Activated CD4-positive, alpha-beta T cell treated with anti-CD3 and anti-CD28 coated beads, Interleukin-2, amount 10 ng/mL, durations not matched to agents 24 days and 14 days (primary cell): ENCODE measurements at regions not wholly inside any gene's neighbourhood (a gene's known extent, or its start where the extent isn't known, plus 50 kb on each side); places are given as distances from the start of the nearest gene placed in this dataset.
A peak's percentile ranks its signal among the peaks of the same experiment; 100 is the strongest.
"Not testable (repeated sequence)": the region's sequence is repeated elsewhere in the genome, so short reads cannot be mapped to it uniquely, and the experiment has no call there.

Source experiments
- DNase-seq: peaks from one replicate; pipeline ENCODE4 v3.0.0; 2022
- H3K27ac Mint-ChIP-seq: one replicate; pipeline ENCODE4 v1.8.0; 2022; ENCODE audit warnings: mild to moderate bottlenecking, mixed read lengths
- H3K27me3 Mint-ChIP-seq: one replicate; pipeline ENCODE4 v1.8.0; 2022; ENCODE audit warnings: mixed read lengths
- H3K36me3 Mint-ChIP-seq: one replicate; pipeline ENCODE4 v1.8.0; 2022; ENCODE audit warnings: low read depth, mild to moderate bottlenecking, mixed read lengths
- H3K4me1 Mint-ChIP-seq: one replicate; pipeline ENCODE4 v1.8.0; 2021; ENCODE audit warnings: mixed read lengths
- H3K4me3 Mint-ChIP-seq: one replicate; pipeline ENCODE4 v1.8.0; 2022; ENCODE audit warnings: mild to moderate bottlenecking, moderate library complexity, mixed read lengths
- H3K9me3 Mint-ChIP-seq: one replicate; pipeline ENCODE4 v1.8.0; 2021; ENCODE audit warnings: mixed read lengths
- intact Hi-C: fragments of 100-400 bp; cut with micrococcal nuclease; formaldehyde crosslinking; loops from one replicate; pipeline ENCODE4 v1.15.1; 2023

DNA sequence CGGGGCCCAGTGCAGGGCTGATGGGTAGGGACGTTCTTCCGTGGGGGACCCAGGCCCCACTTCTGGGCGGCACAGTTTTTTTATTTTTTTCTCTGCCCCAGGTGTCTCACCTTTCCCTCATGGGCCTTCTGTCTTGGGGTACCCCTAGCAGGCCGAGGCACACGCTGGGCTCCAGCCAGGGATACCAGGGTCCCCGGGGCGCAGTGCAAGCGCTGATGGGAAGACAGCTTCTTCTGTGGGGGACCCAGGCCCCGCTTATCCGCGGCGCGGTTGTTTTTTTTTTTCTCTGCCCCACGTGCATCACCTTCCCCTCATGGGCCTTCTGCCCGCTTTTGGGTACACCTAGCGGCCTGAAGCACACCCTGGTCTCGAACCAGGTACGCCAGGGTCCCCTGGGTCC is 1481.0 kb upstream of the TPTE start:
- H3K4me1 Mint-ChIP-seq, H3K9me3 Mint-ChIP-seq, H3K27ac Mint-ChIP-seq, H3K36me3 Mint-ChIP-seq, intact Hi-C loops, H3K27me3 Mint-ChIP-seq, DNase-seq, H3K4me3 Mint-ChIP-seq: not testable (repeated sequence)

DNA sequence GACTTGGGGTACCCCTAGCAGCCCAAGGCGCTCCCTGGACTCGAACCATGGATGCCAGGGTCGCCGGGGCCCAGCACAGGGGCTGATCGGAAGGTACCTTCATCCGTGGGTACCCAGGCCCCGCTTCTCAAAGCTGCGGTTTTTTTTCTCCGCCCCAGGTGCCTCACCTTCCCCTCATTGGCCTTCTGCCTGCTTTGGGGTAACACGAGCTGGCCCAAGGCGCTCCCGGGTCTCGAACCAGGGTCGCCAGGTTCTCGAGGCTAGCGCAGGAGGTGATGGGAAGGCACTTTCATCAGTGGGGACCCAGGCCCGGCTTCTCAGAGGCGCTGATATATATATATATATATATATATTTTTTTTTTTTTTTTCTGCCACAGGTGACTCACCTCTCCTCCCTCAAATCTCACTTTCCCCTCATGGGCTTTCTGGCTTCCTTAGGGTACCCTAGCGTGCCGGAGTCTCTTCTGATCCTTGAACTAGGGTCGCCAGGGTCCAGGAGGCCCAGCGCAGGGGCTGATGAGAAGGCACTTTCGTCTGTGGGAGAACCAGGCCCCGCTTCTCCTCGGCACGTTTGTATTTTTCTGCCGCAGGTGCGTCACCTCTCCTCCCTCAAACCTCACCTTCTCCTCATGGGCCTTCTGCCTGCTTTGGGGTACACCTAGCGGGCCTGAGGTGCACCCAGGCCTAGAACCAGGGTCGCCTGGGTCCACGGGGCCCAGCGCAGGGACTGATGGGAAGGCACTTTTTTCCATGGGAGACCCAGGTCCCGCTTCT is 1480.0 kb upstream of the TPTE start:
- intact Hi-C loops, H3K9me3 Mint-ChIP-seq, H3K27me3 Mint-ChIP-seq, H3K27ac Mint-ChIP-seq, H3K4me1 Mint-ChIP-seq, H3K4me3 Mint-ChIP-seq, DNase-seq, H3K36me3 Mint-ChIP-seq: not testable (repeated sequence)

DNA sequence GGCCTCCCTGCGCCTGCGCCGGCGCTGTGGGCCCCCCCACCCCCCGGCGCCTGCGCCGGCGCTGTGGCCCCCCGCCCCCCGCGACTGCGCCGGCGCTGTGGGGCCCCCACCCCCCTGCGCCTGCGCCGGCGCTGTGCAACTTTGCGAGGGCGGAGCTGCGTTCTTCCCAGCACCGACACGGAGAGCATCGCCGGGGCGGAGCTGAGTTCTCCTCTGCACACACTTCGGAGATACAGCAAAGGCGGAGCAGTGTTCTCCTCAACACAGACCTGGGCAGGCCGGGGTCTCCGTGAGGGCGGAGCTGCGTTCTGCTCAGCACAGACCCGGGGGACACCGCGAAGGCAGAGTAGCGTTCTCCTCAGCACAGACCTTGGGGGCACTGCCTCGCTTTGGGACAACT is 1478.3 kb upstream of the TPTE start:
- H3K36me3 Mint-ChIP-seq, DNase-seq, intact Hi-C loops, H3K4me1 Mint-ChIP-seq, H3K27me3 Mint-ChIP-seq, H3K27ac Mint-ChIP-seq, H3K9me3 Mint-ChIP-seq, H3K4me3 Mint-ChIP-seq: not testable (repeated sequence)

DNA sequence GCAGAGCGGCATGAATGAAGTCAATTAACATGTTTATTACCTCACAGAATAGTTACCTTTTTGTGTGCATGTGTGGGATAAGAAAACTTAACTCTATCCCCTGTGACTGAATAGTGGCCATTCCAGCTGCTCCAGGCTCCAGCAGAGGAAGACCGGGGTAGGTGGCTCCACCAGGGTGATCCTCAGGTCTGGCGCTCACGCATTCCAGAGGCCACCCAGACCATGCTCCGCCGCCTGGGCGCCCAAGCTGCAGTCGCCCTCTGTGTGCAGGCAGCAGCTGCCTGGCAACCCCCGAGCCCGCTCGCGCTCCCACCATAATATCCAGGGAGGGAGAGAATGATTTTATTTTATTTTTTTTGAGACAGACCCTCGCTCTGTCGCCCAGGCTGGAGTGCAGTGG is 1474.5 kb upstream of the TPTE start:
- DNase-seq, H3K36me3 Mint-ChIP-seq, H3K4me1 Mint-ChIP-seq, intact Hi-C loops, H3K9me3 Mint-ChIP-seq, H3K27ac Mint-ChIP-seq, H3K4me3 Mint-ChIP-seq, H3K27me3 Mint-ChIP-seq: not testable (repeated sequence)

DNA sequence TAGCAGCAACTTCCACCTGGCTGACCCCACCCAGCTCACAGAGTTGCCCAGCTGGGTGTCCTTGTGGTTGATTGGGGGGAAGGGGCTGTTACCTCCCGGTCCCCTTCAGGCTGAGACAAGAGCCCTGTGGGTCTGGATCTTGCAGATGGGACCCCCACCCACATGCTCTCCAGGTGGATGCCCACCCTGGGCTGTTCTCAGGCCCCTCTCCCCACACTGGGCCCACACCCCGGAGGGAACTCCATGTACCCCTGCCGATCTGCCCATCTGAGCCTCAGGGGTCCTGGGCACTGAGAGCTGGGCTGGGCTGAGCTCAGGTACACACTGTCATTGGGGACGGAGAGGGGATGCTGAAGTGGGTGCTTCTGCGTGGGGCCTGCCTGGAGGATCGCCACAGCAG is 1453.9 kb upstream of the TPTE start:
- H3K4me3 Mint-ChIP-seq, H3K27me3 Mint-ChIP-seq, H3K36me3 Mint-ChIP-seq, H3K4me1 Mint-ChIP-seq, intact Hi-C loops, H3K27ac Mint-ChIP-seq, DNase-seq, H3K9me3 Mint-ChIP-seq: not testable (repeated sequence)

DNA sequence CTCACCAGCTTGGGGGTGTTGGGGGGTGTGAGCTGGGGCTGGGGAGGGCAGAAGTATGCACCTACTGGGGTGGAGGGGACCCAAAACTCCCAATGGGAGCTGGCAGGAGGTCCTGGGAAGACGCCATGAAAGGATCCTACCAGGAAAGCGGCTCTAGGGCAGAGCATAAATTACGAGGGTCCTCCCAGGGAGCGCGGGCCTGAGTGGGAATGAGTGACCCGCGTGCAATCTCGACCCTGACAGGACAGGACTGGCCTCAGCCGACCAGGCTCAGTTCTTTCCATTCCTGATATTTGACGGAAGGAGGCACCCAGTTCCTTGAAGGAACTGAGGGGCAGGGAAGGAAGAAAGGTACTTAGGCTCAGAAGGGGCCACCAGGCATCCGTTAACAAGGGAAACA is 1452.8 kb upstream of the TPTE start:
- intact Hi-C loops, H3K4me1 Mint-ChIP-seq, H3K9me3 Mint-ChIP-seq, H3K36me3 Mint-ChIP-seq, H3K27me3 Mint-ChIP-seq, DNase-seq, H3K27ac Mint-ChIP-seq, H3K4me3 Mint-ChIP-seq: not testable (repeated sequence)

DNA sequence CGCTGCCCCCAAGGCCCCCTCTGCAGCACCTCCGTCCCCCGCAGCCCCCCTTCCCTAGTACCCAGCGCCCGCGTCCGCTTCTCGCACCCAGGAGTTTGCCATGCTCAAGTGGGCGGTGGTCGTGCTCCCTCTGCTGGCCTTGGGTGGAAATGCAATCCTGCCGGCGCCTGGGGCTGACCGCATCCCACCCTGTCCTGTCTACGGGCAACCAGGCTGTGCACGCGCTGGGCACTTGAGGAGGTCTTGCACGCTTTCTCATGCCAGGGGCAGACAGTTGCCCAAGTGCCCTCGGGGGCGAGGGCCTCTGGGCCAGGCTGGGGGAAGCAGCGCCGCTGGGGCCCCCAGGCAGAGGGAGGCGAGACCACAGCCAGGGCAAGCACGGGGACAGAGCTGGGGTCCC is 1450.7 kb upstream of the TPTE start:
- H3K27me3 Mint-ChIP-seq, H3K36me3 Mint-ChIP-seq, intact Hi-C loops, H3K27ac Mint-ChIP-seq, H3K4me1 Mint-ChIP-seq, H3K9me3 Mint-ChIP-seq, H3K4me3 Mint-ChIP-seq: not testable (repeated sequence)
- peak; percentile 58 for DNase-seq

DNA sequence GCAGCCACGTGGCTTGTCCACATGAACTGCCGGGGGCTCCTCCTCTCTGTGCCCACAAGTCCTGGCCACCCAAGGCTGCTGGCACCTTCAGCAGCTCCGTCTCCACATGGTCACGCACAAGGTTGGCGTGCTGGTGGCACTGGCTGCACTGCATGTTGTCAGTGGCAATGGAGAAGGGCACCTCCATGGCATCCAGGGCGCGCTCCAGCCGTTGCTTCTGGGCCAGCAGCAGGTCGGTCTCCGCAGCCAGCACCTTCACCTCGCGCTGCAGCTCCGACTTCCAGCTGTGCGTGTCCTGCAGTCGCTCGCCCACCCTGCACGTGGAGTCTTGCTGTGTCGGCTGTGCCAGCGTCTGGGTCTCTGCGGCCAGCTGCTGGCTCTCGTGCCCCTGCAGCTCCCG is 1448.4 kb upstream of the TPTE start:
- H3K36me3 Mint-ChIP-seq, H3K4me3 Mint-ChIP-seq, intact Hi-C loops, H3K9me3 Mint-ChIP-seq, DNase-seq, H3K27ac Mint-ChIP-seq, H3K27me3 Mint-ChIP-seq, H3K4me1 Mint-ChIP-seq: not testable (repeated sequence)

DNA sequence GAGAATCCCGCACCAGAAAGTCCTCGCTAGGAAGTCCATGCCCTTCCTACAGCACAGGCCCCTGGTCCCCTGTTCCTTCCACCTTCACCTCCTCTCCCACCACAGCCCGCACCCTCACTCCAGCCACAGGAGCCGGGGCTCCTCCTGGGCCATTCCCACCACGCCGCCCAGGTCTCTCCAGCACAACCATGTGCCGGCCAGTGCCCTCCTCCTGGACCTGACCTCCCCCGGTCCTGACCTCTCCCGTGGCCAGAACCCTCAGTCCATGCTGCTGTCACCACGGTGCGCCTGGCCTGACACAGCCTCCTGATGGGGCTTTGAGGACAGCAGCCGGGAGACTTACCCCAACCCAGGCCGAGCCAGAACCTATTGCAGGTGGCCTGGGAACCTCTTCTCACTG is 1446.6 kb upstream of the TPTE start:
- H3K9me3 Mint-ChIP-seq, intact Hi-C loops, H3K4me3 Mint-ChIP-seq, DNase-seq, H3K36me3 Mint-ChIP-seq, H3K27me3 Mint-ChIP-seq, H3K4me1 Mint-ChIP-seq, H3K27ac Mint-ChIP-seq: not testable (repeated sequence)

DNA sequence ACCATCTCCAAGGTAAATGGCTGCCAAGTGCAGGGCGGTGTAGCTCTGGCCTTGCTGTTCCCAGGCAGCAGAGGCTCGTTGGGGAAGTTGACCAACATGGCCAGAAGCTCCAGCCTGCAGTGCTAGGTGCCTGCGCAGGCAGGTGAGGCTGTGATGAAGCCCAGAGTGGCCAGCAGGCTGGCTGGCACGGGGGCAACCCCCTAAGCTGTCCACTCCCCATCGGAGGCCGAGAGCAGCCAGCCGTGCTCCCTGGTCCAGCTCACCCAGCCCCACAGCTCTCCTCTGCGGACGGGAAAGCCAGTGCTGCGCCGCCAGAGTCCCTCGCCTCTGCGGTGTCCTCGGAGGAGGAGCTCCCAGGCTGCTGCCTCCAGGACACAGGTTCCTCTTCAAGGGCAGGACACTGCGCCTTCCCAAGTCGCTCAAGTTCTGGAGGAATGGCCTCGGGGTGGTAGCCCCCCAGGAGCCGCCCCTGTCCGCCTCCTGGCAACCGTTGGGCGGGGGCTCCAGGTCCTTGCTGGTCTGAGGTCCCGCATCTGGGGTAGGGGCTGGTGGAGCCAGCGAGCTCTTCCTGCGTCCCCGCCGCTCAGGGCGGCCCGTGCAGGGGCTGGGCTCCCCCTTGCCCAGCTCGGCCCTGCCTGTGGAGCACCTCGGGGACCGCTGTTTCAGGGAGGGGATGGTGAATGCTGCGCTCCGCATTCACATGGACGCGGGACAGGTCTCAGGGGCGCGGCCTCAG is 1438.1 kb upstream of the TPTE start:
- H3K27ac Mint-ChIP-seq, DNase-seq, H3K27me3 Mint-ChIP-seq, H3K4me1 Mint-ChIP-seq, H3K9me3 Mint-ChIP-seq, intact Hi-C loops, H3K36me3 Mint-ChIP-seq, H3K4me3 Mint-ChIP-seq: not testable (repeated sequence)

DNA sequence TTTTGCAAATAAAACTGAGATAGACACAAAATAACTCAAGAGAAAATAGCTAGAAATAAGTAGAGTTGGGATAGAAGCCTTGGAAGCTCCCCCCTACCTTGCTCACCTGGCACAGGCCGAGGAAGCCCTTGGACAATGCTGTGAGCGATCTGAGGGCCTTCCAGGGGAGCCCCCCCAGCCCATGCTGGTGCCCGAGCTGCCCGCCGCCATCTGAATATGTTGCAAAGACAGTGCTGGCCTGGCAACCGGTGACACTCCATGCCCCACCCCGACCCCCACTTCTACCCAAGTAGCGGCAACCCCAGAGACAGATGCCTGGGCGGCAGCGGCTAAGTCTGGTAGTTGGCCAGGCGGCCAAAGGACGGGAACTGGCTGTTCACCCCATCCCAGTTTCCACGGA is 1435.1 kb upstream of the TPTE start:
- H3K4me1 Mint-ChIP-seq, intact Hi-C loops, H3K27ac Mint-ChIP-seq, DNase-seq, H3K9me3 Mint-ChIP-seq, H3K27me3 Mint-ChIP-seq, H3K36me3 Mint-ChIP-seq, H3K4me3 Mint-ChIP-seq: not testable (repeated sequence)

DNA sequence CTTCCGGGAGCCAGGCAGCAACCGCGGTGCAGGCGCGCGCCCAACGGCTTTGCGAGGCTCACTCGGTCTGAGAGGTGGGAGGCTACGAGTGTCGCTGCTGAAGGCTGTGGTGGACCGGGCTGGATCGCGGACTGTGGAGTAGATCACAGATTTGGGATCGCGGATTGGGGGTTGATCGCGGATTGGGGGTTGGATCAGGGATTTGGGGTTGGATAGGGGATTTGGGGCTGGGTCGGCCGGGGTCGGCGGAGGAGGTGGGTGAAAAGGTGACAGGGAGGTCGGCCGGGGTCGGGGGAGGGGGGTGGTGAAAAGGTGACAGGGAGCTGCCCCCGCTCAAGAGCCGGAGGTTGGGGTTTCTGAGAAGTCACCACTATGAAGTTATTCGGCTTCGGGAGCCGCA is 1433.6 kb upstream of the TPTE start:
- DNase-seq, H3K36me3 Mint-ChIP-seq, H3K4me1 Mint-ChIP-seq, H3K27me3 Mint-ChIP-seq, H3K4me3 Mint-ChIP-seq, intact Hi-C loops, H3K27ac Mint-ChIP-seq, H3K9me3 Mint-ChIP-seq: not testable (repeated sequence)

DNA sequence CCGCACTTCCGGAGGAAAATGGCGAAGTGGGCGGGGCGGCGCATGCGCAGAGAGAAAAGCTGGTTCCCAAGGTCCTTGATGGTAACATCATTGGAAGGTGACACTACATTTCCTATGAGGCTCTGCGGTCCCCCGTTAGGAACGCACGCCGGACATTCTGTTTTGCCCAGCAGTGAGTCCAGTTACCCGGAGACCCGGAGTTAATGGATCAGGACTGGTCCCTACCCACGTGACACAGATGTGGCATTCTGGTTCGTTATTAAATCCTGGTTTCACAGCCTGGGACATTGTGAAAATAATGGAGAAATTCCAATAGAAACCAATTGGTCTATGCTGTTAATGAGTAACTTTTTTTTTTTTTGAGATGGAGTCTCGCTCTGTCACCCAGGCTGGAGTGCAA is 1391.6 kb upstream of the TPTE start:
- H3K4me3 Mint-ChIP-seq, H3K27ac Mint-ChIP-seq, intact Hi-C loops, DNase-seq, H3K36me3 Mint-ChIP-seq, H3K27me3 Mint-ChIP-seq, H3K9me3 Mint-ChIP-seq, H3K4me1 Mint-ChIP-seq: not testable (repeated sequence)

DNA sequence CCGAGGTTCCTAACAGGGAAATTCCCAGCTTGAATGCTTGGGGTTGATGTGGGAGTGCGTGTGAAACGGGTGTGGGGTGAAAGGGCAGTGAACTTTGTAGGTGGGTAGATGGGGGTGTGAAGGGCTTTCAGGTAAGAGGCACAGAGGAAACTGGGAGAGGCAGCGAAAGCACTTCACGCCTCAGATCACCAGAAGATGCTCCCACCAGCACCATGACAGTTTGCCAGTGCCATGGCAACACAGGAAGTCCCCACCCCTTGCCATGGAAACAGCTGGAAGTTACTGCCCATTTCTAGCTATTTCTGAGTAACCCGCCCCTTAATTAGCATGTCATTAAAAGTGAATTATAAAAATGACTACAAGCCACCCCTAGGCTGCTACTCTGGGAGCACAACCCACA is 1390.6 kb upstream of the TPTE start:
- H3K27ac Mint-ChIP-seq, intact Hi-C loops, H3K4me3 Mint-ChIP-seq, H3K36me3 Mint-ChIP-seq, H3K9me3 Mint-ChIP-seq, DNase-seq, H3K27me3 Mint-ChIP-seq, H3K4me1 Mint-ChIP-seq: not testable (repeated sequence)
